HepG2 (cell line): ENCODE measurements at regions not wholly inside any gene's neighbourhood (a gene's known extent, or its start where the extent isn't known, plus 50 kb on each side); places are given as distances from the start of the nearest gene placed in this dataset.

Source experiments
- ATAC-seq: fragments of 200-7000 bp; cut with Tn5 transposase; 3 replicates; pipeline ENCODE4 v1.9.1; 2020; ENCODE audit warnings: mild to moderate bottlenecking, moderate library complexity
- BruUV-seq: library from RNA; stranded (reverse); fragments of 400-500 nt; replicated peaks from 2 replicates; lab custom pipeline; 2021; lab: Mats Ljungman, UMichigan
- CTCF ChIA-PET: fragments of 300-600 bp; formaldehyde crosslinking; extraction: SDS; loops from one replicate; lab custom pipeline; 2021; ENCODE audit warnings: low total read pairs, inconsistent platforms, low intra/inter-chr PET ratio; lab: Yijun Ruan, JAX
- POLR2A ChIA-PET: fragments of 350-600 bp; sonication (Branson Sonifier 250); formaldehyde crosslinking; loops from one replicate; lab custom pipeline; 2020; ENCODE audit warnings: antibody characterized with exemption, inconsistent platforms; lab: Yijun Ruan, JAX
- DNase-seq: peaks from one replicate; pipeline ENCODE4 v3.0.0-alpha.2; 2015; ENCODE audit warnings: low spot score
- FAIRE-seq: peaks from 3 replicates; lab custom pipeline; 2011; peaks lifted over from hg19 to GRCh38; lab: Jason Lieb, UNC
- H2AFZ ChIP-seq: one replicate; pipeline ENCODE4 v1.6.1; 2011; ENCODE audit warnings: low read length, inconsistent platforms
- H3K27ac ChIP-seq: fragments of 300-600 bp; 3 replicates; pipeline ENCODE4 v1.8.0; 2011; ENCODE audit warnings: mixed run types, mild to moderate bottlenecking, mixed read lengths, low read length, inconsistent platforms; ENCODE audit not compliant: insufficient read depth; ENCODE audit errors: extremely low read length
- H3K27me3 ChIP-seq, 2 experiments: fragments of 200-600 bp in 1 of 2; 2 replicates in 1 of 2; 3 replicates in 1 of 2; pipeline versions ENCODE4 v1.6.0 to v1.8.0; 2011; ENCODE audit warnings: low read length in 2 of 2, mild to moderate bottlenecking in 2 of 2, moderate library complexity in 2 of 2, inconsistent platforms in 1 of 2; ENCODE audit not compliant: insufficient read depth in 2 of 2, control insufficient read depth in 1 of 2
- H3K36me3 ChIP-seq, 2 experiments: fragments of 200-600 bp in 1 of 2; replicated peaks in 1 of 2; 2 replicates in 1 of 2; 3 replicates in 1 of 2; pipeline versions ENCODE4 v1.5.1 to v1.8.0; 2011; ENCODE audit warnings: low read length in 2 of 2, inconsistent platforms in 1 of 2; ENCODE audit not compliant: insufficient read depth in 2 of 2, control insufficient read depth in 1 of 2
- H3K4me1 ChIP-seq: 2 replicates; pipeline ENCODE4 v1.5.1; 2012; ENCODE audit warnings: low read length, inconsistent platforms; ENCODE audit not compliant: insufficient read depth
- H3K4me2 ChIP-seq: 2 replicates; pipeline ENCODE4 v1.6.0; 2011; ENCODE audit warnings: low read depth, low read length, inconsistent platforms
- H3K4me3 ChIP-seq, 3 experiments: fragments of 200-600 bp in 1 of 3; sonication (generic), shearing (Covaris generic) in 1 of 3; replicated peaks in 1 of 3; 2 replicates each; pipeline ENCODE4 v1.5.1; 2011 to 2016; ENCODE audit warnings: low read length in 3 of 3, inconsistent platforms in 2 of 3, low read depth in 2 of 3, mild to moderate bottlenecking in 2 of 3, control low read depth in 1 of 3, mixed read lengths in 1 of 3; ENCODE audit not compliant: insufficient read depth in 1 of 3
- H3K79me2 ChIP-seq: one replicate; pipeline ENCODE4 v1.6.1; 2011; ENCODE audit warnings: low read length, inconsistent platforms; ENCODE audit not compliant: insufficient read depth
- H3K9ac ChIP-seq: 2 replicates; pipeline ENCODE4 v1.6.0; 2011; ENCODE audit warnings: mild to moderate bottlenecking, low read depth, low read length, inconsistent platforms; ENCODE audit not compliant: insufficient read depth
- H3K9me3 ChIP-seq: 2 replicates; pipeline ENCODE4 v1.5.1; 2012; ENCODE audit warnings: mild to moderate bottlenecking, low read length
- H4K20me1 ChIP-seq: 2 replicates; pipeline ENCODE4 v1.6.0; 2011; ENCODE audit warnings: inconsistent platforms, mild to moderate bottlenecking, low read length, moderate library complexity; ENCODE audit not compliant: insufficient read depth
- ATF2 ChIP-seq: sonication (generic); formaldehyde crosslinking; IDR thresholded peaks from 2 replicates; pipeline ENCODE4 v1.4.0; 2020; ENCODE audit warnings: missing genetic modification reagents
- FLYWCH1 ChIP-seq: sonication (generic); formaldehyde crosslinking; IDR thresholded peaks from 2 replicates; pipeline ENCODE4 v1.8.1; 2023; ENCODE audit warnings: mild to moderate bottlenecking, missing genetic modification reagents
- FOXA1 ChIP-seq, 2 experiments: fragments of 450-650 bp in 1 of 2; sonication (generic) in 1 of 2; formaldehyde crosslinking in 1 of 2; IDR thresholded peaks; 2 replicates each; pipeline versions ENCODE4 v1.4.0 to v1.6.1; 2016 to 2020; ENCODE audit warnings: missing genetic modification reagents in 1 of 2
- FOXO1 ChIP-seq: sonication (generic); formaldehyde crosslinking; IDR thresholded peaks from 2 replicates; pipeline ENCODE4 v1.4.0; 2020; ENCODE audit warnings: missing genetic modification reagents
- IRX3 ChIP-seq: sonication (generic); formaldehyde crosslinking; IDR thresholded peaks from 2 replicates; pipeline ENCODE4 v1.8.1; 2023; ENCODE audit warnings: mild to moderate bottlenecking, low read depth, missing genetic modification reagents, borderline replicate concordance
- KMT2B ChIP-seq: IDR thresholded peaks from 2 replicates; pipeline ENCODE4 v1.6.1; 2016; ENCODE audit warnings: missing genetic modification reagents, missing compliant biosample characterization
- MAFG ChIP-seq: sonication (generic); formaldehyde crosslinking; IDR thresholded peaks from 2 replicates; pipeline ENCODE4 v1.5.1; 2020; ENCODE audit warnings: mild to moderate bottlenecking, missing genetic modification reagents
- MBNL3 ChIP-seq: fragments of 250-450 bp; sonication (Bioruptor Pico); conservative IDR thresholded peaks from 2 replicates; pipeline ENCODE4 v1.8.0; 2022; ENCODE audit warnings: mild to moderate bottlenecking, inconsistent platforms
- NR1H2 ChIP-seq: sonication (generic); formaldehyde crosslinking; IDR thresholded peaks from 2 replicates; pipeline ENCODE4 v1.8.1; 2022; ENCODE audit warnings: low read depth, missing genetic modification reagents, borderline replicate concordance
- XRCC5 ChIP-seq: fragments of 200-400 bp; formaldehyde crosslinking; optimal IDR thresholded peaks from 2 replicates; pipeline ENCODE3; 2017; ENCODE audit warnings: mild to moderate bottlenecking, low read length
- ZNF138 ChIP-seq: sonication (generic); formaldehyde crosslinking; IDR thresholded peaks from 2 replicates; pipeline ENCODE4 v1.5.0; 2020; ENCODE audit warnings: mild to moderate bottlenecking, low read depth, missing genetic modification reagents
- ZNF282 ChIP-seq: fragments of 450-650 bp; IDR thresholded peaks from 2 replicates; pipeline ENCODE4 v1.6.1; 2018; ENCODE audit not compliant: partially characterized antibody
- ZNF430 ChIP-seq: sonication (generic); formaldehyde crosslinking; IDR thresholded peaks from 2 replicates; pipeline ENCODE4 v1.9.0; 2021; ENCODE audit warnings: mild to moderate bottlenecking, missing genetic modification reagents
- ZNF501 ChIP-seq: sonication (generic); formaldehyde crosslinking; IDR thresholded peaks from 2 replicates; pipeline ENCODE4 v1.5.1; 2020; ENCODE audit warnings: mild to moderate bottlenecking, moderate library complexity, missing genetic modification reagents
- ZNF678 ChIP-seq: sonication (generic); formaldehyde crosslinking; IDR thresholded peaks from 2 replicates; pipeline ENCODE4 v1.4.0; 2020; ENCODE audit warnings: mild to moderate bottlenecking, missing genetic modification reagents
- in situ Hi-C: cut with HindIII; loops from 2 replicates; pipeline ENCODE4 v1.10.0; 2017; ENCODE audit warnings: low pct_unique_long_range_greater_than_20kb; ENCODE audit not compliant: extremely low pct_ligation_motif_present
- intact Hi-C: fragments of 100-400 bp; cut with micrococcal nuclease; formaldehyde crosslinking; loops from one replicate; pipeline ENCODE4 v1.10.0; 2022; ENCODE audit not compliant: unreplicated experiment
- TF ChIP-seq, protein P1 (sequence below): sonication (generic); formaldehyde crosslinking; IDR thresholded peaks from 2 replicates; pipeline ENCODE4 v1.4.0; 2020; ENCODE audit warnings: missing genetic modification reagents
- TF ChIP-seq, protein P2 (sequence below), 2 experiments: sonication (generic) in 1 of 2; formaldehyde crosslinking in 1 of 2; IDR thresholded peaks; 2 replicates each; pipeline versions ENCODE4 v1.4.0 to v1.6.1; 2018 to 2020; ENCODE audit warnings: missing genetic modification reagents in 2 of 2, borderline replicate concordance in 1 of 2, low read depth in 1 of 2, mild to moderate bottlenecking in 1 of 2, missing biosample characterization in 1 of 2

DNA sequence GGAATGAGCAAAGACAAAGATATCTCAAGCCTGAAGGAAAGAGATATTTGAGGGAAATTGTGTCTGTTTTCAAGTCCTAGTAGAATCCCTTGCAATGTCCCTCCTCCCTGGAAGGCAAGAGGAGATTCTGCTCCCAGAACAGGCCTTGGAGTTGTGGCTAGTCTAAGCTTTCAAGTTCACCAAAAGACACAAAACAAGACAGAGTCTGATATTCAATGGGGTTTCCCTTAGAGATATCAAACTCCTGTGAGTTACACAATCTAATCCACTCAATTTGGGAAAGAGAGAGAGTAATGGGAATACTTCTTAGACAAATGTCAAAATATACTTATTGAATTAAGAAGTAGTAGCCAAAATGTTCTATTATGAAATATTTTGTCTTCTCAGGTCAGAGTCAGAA is 162.8 kb upstream of the ADAMTS5 start:
- Histone ChIP-seq H4K20me1 (no peaks in the 10 kb centered on the region), H3K27me3 (no peaks in the 10 kb centered on the region), H2AFZ (no peak overlapping the region)
- in situ Hi-C loops: no loop called here
- FAIRE-seq: no peak
- TF ChIP-seq FOXA1 (IDR thresholded peaks at IDR 0.05) (no peak), FOXA1 (CRISPR knock-in tag; IDR thresholded peaks at IDR 0.05) (no peak), ZNF678 (CRISPR knock-in tag) (no peak), NR1H2 (CRISPR knock-in tag) (no peak), ZNF430 (CRISPR knock-in tag) (no peak), IRX3 (CRISPR knock-in tag) (no peak), KMT2B (CRISPR knock-in tag) (no peak), ZNF138 (CRISPR knock-in tag) (no peak), MAFG (CRISPR knock-in tag) (no peak), XRCC5 (no peak), ZNF282 (no peak), ZNF501 (CRISPR knock-in tag) (no peak), FLYWCH1 (CRISPR knock-in tag) (no peak), MBNL3 (CRISPR knock-in tag) (no peak), FOXO1 (CRISPR knock-in tag) (no peak), ATF2 (CRISPR knock-in tag) (no peak)
- TF ChIP-seq, protein P1, sequence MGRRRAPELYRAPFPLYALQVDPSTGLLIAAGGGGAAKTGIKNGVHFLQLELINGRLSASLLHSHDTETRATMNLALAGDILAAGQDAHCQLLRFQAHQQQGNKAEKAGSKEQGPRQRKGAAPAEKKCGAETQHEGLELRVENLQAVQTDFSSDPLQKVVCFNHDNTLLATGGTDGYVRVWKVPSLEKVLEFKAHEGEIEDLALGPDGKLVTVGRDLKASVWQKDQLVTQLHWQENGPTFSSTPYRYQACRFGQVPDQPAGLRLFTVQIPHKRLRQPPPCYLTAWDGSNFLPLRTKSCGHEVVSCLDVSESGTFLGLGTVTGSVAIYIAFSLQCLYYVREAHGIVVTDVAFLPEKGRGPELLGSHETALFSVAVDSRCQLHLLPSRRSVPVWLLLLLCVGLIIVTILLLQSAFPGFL (CRISPR knock-in tag): no peak
- TF ChIP-seq, protein P2, sequence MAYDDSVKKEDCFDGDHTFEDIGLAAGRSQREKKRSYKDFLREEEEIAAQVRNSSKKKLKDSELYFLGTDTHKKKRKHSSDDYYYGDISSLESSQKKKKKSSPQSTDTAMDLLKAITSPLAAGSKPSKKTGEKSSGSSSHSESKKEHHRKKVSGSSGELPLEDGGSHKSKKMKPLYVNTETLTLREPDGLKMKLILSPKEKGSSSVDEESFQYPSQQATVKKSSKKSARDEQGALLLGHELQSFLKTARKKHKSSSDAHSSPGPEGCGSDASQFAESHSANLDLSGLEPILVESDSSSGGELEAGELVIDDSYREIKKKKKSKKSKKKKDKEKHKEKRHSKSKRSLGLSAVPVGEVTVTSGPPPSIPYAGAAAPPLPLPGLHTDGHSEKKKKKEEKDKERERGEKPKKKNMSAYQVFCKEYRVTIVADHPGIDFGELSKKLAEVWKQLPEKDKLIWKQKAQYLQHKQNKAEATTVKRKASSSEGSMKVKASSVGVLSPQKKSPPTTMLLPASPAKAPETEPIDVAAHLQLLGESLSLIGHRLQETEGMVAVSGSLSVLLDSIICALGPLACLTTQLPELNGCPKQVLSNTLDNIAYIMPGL (CRISPR knock-in tag; IDR thresholded peaks at IDR 0.05; ENCODE audit: borderline replicate concordance in 1 of 2, low read depth in 1 of 2): no peak
- TF ChIP-seq, all 625 proteins: peak for 0
- intact Hi-C loops: no loop called here
- no peaks in the 10 kb centered on the region for H3K4me1 ChIP-seq
- no peak overlapping the region for H3K4me3 ChIP-seq
- H3K9me3 ChIP-seq: peaks cover 88% of the 10 kb centered on the region
- no TSS peak for BruUV-seq
- DNase-seq (no peak), ATAC-seq (no peak)
- no peak overlapping the region for H3K4me2 ChIP-seq
- H3K36me3 ChIP-seq: no peaks in the 10 kb centered on the region
- H3K79me2 ChIP-seq: no peaks in the 10 kb centered on the region
- H3K27ac ChIP-seq: no peak overlapping the region
- H3K9ac ChIP-seq: no peak overlapping the region
- ChIA-PET POLR2A (no interaction called here), CTCF (no interaction called here)
